PFSK-1 (cell line): ENCODE measurements at regions not wholly inside any gene's neighbourhood (a gene's known extent, or its start where the extent isn't known, plus 50 kb on each side); places are given as distances from the start of the nearest gene placed in this dataset.

Experiments
- FOXP2 ChIP-seq: optimal IDR thresholded peaks from 2 replicates; pipeline ENCODE3; 2011; ENCODE audit warnings: borderline replicate concordance, control low read depth, inconsistent platforms; ENCODE audit not compliant: insufficient read depth; ENCODE audit errors: extremely low read length, extremely low read depth
- POLR2AphosphoS5 ChIP-seq: IDR thresholded peaks from 2 replicates; pipeline ENCODE4 v1.6.1; 2012; ENCODE audit warnings: low read depth, mild to moderate bottlenecking, control low read depth, low read length, moderate library complexity
- REST ChIP-seq, 2 experiments: IDR thresholded peaks; 2 replicates each; pipeline versions ENCODE4 v1.6.1 to v1.8.0; 2011 to 2012; ENCODE audit warnings: low read depth in 2 of 2, low read length in 2 of 2, control low read depth in 1 of 2, inconsistent platforms in 1 of 2, mild to moderate bottlenecking in 1 of 2, moderate library complexity in 1 of 2; ENCODE audit not compliant: insufficient read depth in 1 of 2
- SIN3A ChIP-seq: IDR thresholded peaks from 2 replicates; pipeline ENCODE4 v1.6.1; 2012; ENCODE audit warnings: mild to moderate bottlenecking, low read length, moderate library complexity, borderline replicate concordance; ENCODE audit not compliant: insufficient read depth
- TAF1 ChIP-seq: IDR thresholded peaks from 2 replicates; pipeline ENCODE4 v1.6.1; 2012; ENCODE audit warnings: low read length, control low read depth, borderline replicate concordance; ENCODE audit not compliant: insufficient read depth

- TF ChIP-seq REST (IDR thresholded peaks at IDR 0.05; ENCODE audit: insufficient read depth in 1 of 2, low read depth in 2 of 2, low read length in 2 of 2) (no peak), SIN3A (no peak), POLR2AphosphoS5 (no peak), TAF1 (no peak), FOXP2 (no peak)
Observed at GRCh38 chr16:72480911-72481310, 309.0 kb upstream of the PMFBP1 start.

GRCh38 chr16:72475688-72476087, 303.7 kb upstream of the PMFBP1 start:
- TF ChIP-seq SIN3A (no peak), FOXP2 (no peak), POLR2AphosphoS5 (no peak), TAF1 (no peak), REST (IDR thresholded peaks at IDR 0.05; ENCODE audit: insufficient read depth in 1 of 2, low read depth in 2 of 2, low read length in 2 of 2) (no peak)

- TF ChIP-seq FOXP2 (no peak), POLR2AphosphoS5 (no peak), SIN3A (no peak), TAF1 (no peak), REST (IDR thresholded peaks at IDR 0.05; ENCODE audit: insufficient read depth in 1 of 2, low read depth in 2 of 2, low read length in 2 of 2) (no peak)
Observed at GRCh38 chr16:72474501-72475123, 302.7 kb upstream of the PMFBP1 start.

- TF ChIP-seq FOXP2, result no peak
- TF ChIP-seq REST (IDR thresholded peaks at IDR 0.05; ENCODE audit: insufficient read depth in 1 of 2, low read depth in 2 of 2, low read length in 2 of 2), result no peak
- no peak for TF ChIP-seq TAF1
- TF ChIP-seq POLR2AphosphoS5, result no peak
- no peak for TF ChIP-seq SIN3A
Observed at GRCh38 chr16:72473631-72474030, 301.7 kb upstream of the PMFBP1 start.
